ENCODE measurements at regions not wholly inside any gene's neighbourhood (a gene's known extent, or its start where the extent isn't known, plus 50 kb on each side); places are given as distances from the start of the nearest gene placed in this dataset.

DNA sequence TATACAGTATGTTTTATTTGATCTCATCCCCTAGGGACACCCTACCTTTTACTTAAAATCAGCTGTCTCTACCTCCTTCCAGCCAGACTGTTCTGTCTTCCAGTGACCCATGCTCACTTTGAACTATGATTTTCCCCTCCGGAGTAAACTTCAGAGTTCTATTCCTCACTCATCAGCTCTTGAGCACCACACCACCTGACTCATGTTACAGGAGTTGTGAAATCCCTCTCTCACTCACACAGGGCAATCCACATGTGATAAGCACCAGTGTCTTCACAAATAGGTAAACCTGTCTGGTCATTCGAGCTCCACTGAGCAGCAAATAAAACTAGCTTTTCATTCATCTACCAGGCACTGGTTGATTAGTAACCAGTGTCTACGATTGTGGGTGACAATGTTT is 177.3 kb upstream of the BMP4 start:
- Histone ChIP-seq H4K20me1 (ENCODE audit: insufficient read depth) (no peaks in the 10 kb centered on the region), H3F3A (ENCODE audit: insufficient read depth) (no peaks in the 10 kb centered on the region), H2AFZ (no peak overlapping the region), H3K36me3 (ENCODE audit: low read depth) (no peaks in the 10 kb centered on the region), H3K27me3 (replicated peaks; ENCODE audit: insufficient read depth) (peaks cover 5% of the 10 kb centered on the region; the same call in 1 of the 2 replicates), H3K4me1 (ENCODE audit: insufficient read depth) (no peaks in the 10 kb centered on the region), H3K4me3 (no peak overlapping the region), H3K9me2 (ENCODE audit: insufficient read depth) (no peaks in the 10 kb centered on the region), H3K4me2 (ENCODE audit: unreplicated experiment) (no peak overlapping the region), H3K9ac (no peak overlapping the region), H3K79me2 (ENCODE audit: insufficient read depth) (no peaks in the 10 kb centered on the region), H3K27ac (no peak overlapping the region), H3K9me3 (ENCODE audit: low read depth) (no peaks in the 10 kb centered on the region)
- DNase-seq, result peak; percentile 32
- TF ChIP-seq EZH2 (IDR thresholded peaks at IDR 0.05; ENCODE audit: insufficient read depth, poor library complexity, severe bottlenecking) (no peak), EZH2phosphoT487 (IDR thresholded peaks at IDR 0.05; ENCODE audit: insufficient read depth, low read depth) (no peak)
- WGBS, 2 experiments (ENCODE audit: low coverage in 1 of 2, low lambda C conversion rate in 2 of 2, missing lambda C conversion rate in 2 of 2), result 57 to 62% methylated on average over 3 of the region's 3 CpGs
- in situ Hi-C loops (cut with MboI), result no loop called here

GRCh38 chr14:54135804-54136280 is 179.2 kb upstream of the BMP4 start:
- TF ChIP-seq EZH2 (IDR thresholded peaks at IDR 0.05; ENCODE audit: insufficient read depth, poor library complexity, severe bottlenecking) (no peak), EZH2phosphoT487 (IDR thresholded peaks at IDR 0.05; ENCODE audit: insufficient read depth, low read depth) (no peak)
- in situ Hi-C loops (cut with MboI), result no loop called here
- Histone ChIP-seq H3K9me2 (ENCODE audit: insufficient read depth) (no peaks in the 10 kb centered on the region), H2AFZ (no peak overlapping the region), H3K4me1 (ENCODE audit: insufficient read depth) (no peaks in the 10 kb centered on the region), H3K9me3 (ENCODE audit: low read depth) (no peaks in the 10 kb centered on the region), H3K27me3 (replicated peaks; ENCODE audit: insufficient read depth) (peaks cover 5% of the 10 kb centered on the region; the same call in 1 of the 2 replicates), H3F3A (ENCODE audit: insufficient read depth) (no peaks in the 10 kb centered on the region), H3K27ac (no peak overlapping the region), H3K4me2 (ENCODE audit: unreplicated experiment) (no peak overlapping the region), H3K36me3 (ENCODE audit: low read depth) (no peaks in the 10 kb centered on the region), H3K4me3 (no peak overlapping the region), H3K79me2 (ENCODE audit: insufficient read depth) (no peaks in the 10 kb centered on the region), H3K9ac (no peak overlapping the region), H4K20me1 (ENCODE audit: insufficient read depth) (no peaks in the 10 kb centered on the region)
- WGBS, 2 experiments (ENCODE audit: low coverage in 1 of 2, low lambda C conversion rate in 2 of 2, missing lambda C conversion rate in 2 of 2), result 53 to 61% methylated on average over 3 of the region's 3 CpGs
- no peak for DNase-seq

- H3K36me3 ChIP-seq (ENCODE audit: low read depth), result no peaks in the 10 kb centered on the region
- TF ChIP-seq EZH2phosphoT487 (IDR thresholded peaks at IDR 0.05; ENCODE audit: insufficient read depth, low read depth) (no peak), EZH2 (IDR thresholded peaks at IDR 0.05; ENCODE audit: insufficient read depth, poor library complexity, severe bottlenecking) (no peak)
- no peaks in the 10 kb centered on the region for H4K20me1 ChIP-seq (ENCODE audit: insufficient read depth)
- no peaks in the 10 kb centered on the region for H3F3A ChIP-seq (ENCODE audit: insufficient read depth)
- no peaks in the 10 kb centered on the region for H3K9me3 ChIP-seq (ENCODE audit: low read depth)
- peaks cover 5% of the 10 kb centered on the region for H3K27me3 ChIP-seq (replicated peaks; ENCODE audit: insufficient read depth)
- no peak overlapping the region for H3K4me3 ChIP-seq
- no peaks in the 10 kb centered on the region for H3K79me2 ChIP-seq (ENCODE audit: insufficient read depth)
- WGBS, 2 experiments (ENCODE audit: low coverage in 1 of 2, low lambda C conversion rate in 2 of 2, missing lambda C conversion rate in 2 of 2), result 54 to 56% methylated on average over 6 of the region's 6 CpGs
- no peaks in the 10 kb centered on the region for H3K9me2 ChIP-seq (ENCODE audit: insufficient read depth)
- no peak overlapping the region for H3K27ac ChIP-seq
- no peak for DNase-seq
- H3K9ac ChIP-seq, result no peak overlapping the region
- no peaks in the 10 kb centered on the region for H3K4me1 ChIP-seq (ENCODE audit: insufficient read depth)
- H2AFZ ChIP-seq, result no peak overlapping the region
- in situ Hi-C loops (cut with MboI), result no loop called here
- no peak overlapping the region for H3K4me2 ChIP-seq (ENCODE audit: unreplicated experiment)
Observed at GRCh38 chr14:54136894-54137613, 180.4 kb upstream of the BMP4 start.

DNA sequence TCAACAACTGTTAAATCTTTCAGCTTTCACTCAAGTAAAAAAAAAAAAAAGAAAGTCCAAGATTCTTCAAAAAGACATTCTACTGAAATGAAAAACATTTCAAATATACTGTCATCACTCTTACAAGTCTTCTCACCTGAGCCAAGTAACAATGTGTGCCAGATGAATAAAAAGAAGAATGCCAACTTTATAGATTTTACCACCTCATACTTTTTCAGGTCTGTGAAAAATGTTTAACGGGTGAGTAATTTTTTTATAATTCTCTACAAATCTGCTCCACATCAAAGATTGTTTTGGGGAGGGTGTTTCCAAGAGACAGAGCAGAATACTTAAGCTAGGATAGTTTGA is 181.0 kb upstream of the BMP4 start:
- Histone ChIP-seq H3K9ac (no peak overlapping the region), H3K9me3 (ENCODE audit: low read depth) (no peaks in the 10 kb centered on the region), H3K4me2 (ENCODE audit: unreplicated experiment) (no peak overlapping the region), H3K9me2 (ENCODE audit: insufficient read depth) (no peaks in the 10 kb centered on the region), H3K79me2 (ENCODE audit: insufficient read depth) (no peaks in the 10 kb centered on the region), H3K4me3 (no peak overlapping the region), H4K20me1 (ENCODE audit: insufficient read depth) (no peaks in the 10 kb centered on the region), H3K36me3 (ENCODE audit: low read depth) (no peaks in the 10 kb centered on the region), H3K27ac (no peak overlapping the region), H3K4me1 (ENCODE audit: insufficient read depth) (no peaks in the 10 kb centered on the region), H3K27me3 (replicated peaks; ENCODE audit: insufficient read depth) (peaks cover 5% of the 10 kb centered on the region), H3F3A (ENCODE audit: insufficient read depth) (no peaks in the 10 kb centered on the region), H2AFZ (no peak overlapping the region)
- WGBS, 2 experiments (ENCODE audit: low coverage in 1 of 2, low lambda C conversion rate in 2 of 2, missing lambda C conversion rate in 2 of 2), result 0 to 9% methylated on average over 1 of the region's 1 CpG
- no peak for DNase-seq
- TF ChIP-seq EZH2 (IDR thresholded peaks at IDR 0.05; ENCODE audit: insufficient read depth, poor library complexity, severe bottlenecking), result no peak
- TF ChIP-seq EZH2phosphoT487 (IDR thresholded peaks at IDR 0.05; ENCODE audit: insufficient read depth, low read depth), result no peak
- in situ Hi-C loops (cut with MboI), result no loop called here

Measured in GM23248 (cell line).